ENCODE measurements at regions not wholly inside any gene's neighbourhood (a gene's known extent, or its start where the extent isn't known, plus 50 kb on each side); places are given as distances from the start of the nearest gene placed in this dataset.

DNA sequence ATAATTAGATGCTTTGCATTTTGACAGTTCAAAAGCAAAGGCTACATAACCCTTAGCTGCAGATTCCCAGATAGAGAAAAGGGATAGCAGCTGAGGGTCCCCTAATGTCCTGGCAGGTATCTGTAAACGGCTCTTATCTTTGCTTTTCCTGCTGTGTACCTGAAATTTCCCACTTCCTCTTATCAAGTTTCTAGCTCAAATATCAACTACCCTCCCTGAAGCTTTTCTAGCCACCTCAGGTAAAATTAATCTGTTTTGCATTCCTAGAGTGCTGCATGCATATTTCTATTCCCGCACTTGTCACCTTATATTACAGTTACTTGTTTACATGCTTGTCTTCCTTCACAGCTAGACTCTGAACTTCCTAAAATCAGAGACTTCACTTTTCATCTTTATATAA, 55.6 kb upstream of the STXBP5L start:
- no peak for TF ChIP-seq CTCF (IDR thresholded peaks at IDR 0.05; ENCODE audit: low read depth, low read length)
- DNase-seq (ENCODE audit: low read depth in 2 of 2), result no peak
- no peak overlapping the region for H3K4me3 ChIP-seq (replicated peaks in 1 of 2; ENCODE audit: low read depth in 2 of 2, low read length in 2 of 2)

DNA sequence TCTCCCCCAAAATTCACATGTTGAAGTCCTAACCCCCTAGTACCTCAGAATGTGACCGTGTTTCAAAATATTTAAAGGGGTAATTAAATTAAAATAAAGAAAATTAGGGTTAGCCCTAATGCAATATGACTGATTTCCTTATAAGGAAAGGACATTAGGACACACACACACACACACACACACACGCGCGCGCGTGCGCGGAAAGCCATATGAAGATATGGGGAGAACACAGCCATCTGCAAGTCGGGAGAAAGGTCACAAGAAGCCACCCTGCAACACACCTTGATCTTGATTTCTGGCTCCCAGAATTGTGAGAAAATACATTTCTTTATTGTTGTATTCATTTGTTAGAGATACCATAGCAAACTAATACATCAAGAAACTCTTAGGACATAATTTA, 54.6 kb upstream of the STXBP5L start:
- TF ChIP-seq CTCF (IDR thresholded peaks at IDR 0.05; ENCODE audit: low read depth, low read length), result no peak
- no peak overlapping the region for H3K4me3 ChIP-seq (replicated peaks in 1 of 2; ENCODE audit: low read depth in 2 of 2, low read length in 2 of 2)
- no peak for DNase-seq (ENCODE audit: low read depth in 2 of 2)

GRCh38 chr3:120854908-120855526, 53.0 kb upstream of the STXBP5L start:
- no peak for DNase-seq (ENCODE audit: low read depth in 2 of 2)
- no peak for TF ChIP-seq CTCF (IDR thresholded peaks at IDR 0.05; ENCODE audit: low read depth, low read length)
- no peak overlapping the region for H3K4me3 ChIP-seq (replicated peaks in 1 of 2; ENCODE audit: low read depth in 2 of 2, low read length in 2 of 2)

GRCh38 chr3:120855665-120856437, 52.2 kb upstream of the STXBP5L start:
- peak; percentile 81 to 89 for DNase-seq (ENCODE audit: low read depth in 2 of 2)
- no peak overlapping the region for H3K4me3 ChIP-seq (replicated peaks in 1 of 2; ENCODE audit: low read depth in 2 of 2, low read length in 2 of 2)
- TF ChIP-seq CTCF (IDR thresholded peaks at IDR 0.05; ENCODE audit: low read depth, low read length), result no peak

Measured in cardiac fibroblast (primary cell).